HG02884 (cell line): ENCODE measurements at regions not wholly inside any gene's neighbourhood (a gene's known extent, or its start where the extent isn't known, plus 50 kb on each side); places are given as distances from the start of the nearest gene placed in this dataset.

ENCODE experiments used
- ATAC-seq: cut with Tn5 transposase; IDR thresholded peaks from one replicate; pipeline ENCODE4 v1.9.1; 2021; ENCODE audit warnings: mild to moderate bottlenecking, moderate library complexity; ENCODE audit not compliant: unreplicated experiment

- no peak for ATAC-seq
Measured at GRCh38 chr12:18207266-18207665, 54.1 kb upstream of the PIK3C2G start.

- no peak for ATAC-seq
Measured at GRCh38 chr12:18206198-18206597, 55.1 kb upstream of the PIK3C2G start.

- no peak for ATAC-seq
Measured at GRCh38 chr12:18204053-18204452, 57.3 kb upstream of the PIK3C2G start.

GRCh38 chr12:18192119-18192518, 69.2 kb upstream of the PIK3C2G start:
- no peak for ATAC-seq

GRCh38 chr12:18183141-18183540, 78.2 kb upstream of the PIK3C2G start:
- ATAC-seq = no peak

- ATAC-seq = no peak
Measured at GRCh38 chr12:18171571-18171970, 81.6 kb upstream of the RERGL start.

GRCh38 chr12:18168016-18168415, 78.0 kb upstream of the RERGL start:
- no peak for ATAC-seq

GRCh38 chr12:18165889-18166288, 75.9 kb upstream of the RERGL start:
- ATAC-seq = no peak

GRCh38 chr12:18165422-18165871, 75.5 kb upstream of the RERGL start:
- ATAC-seq = peak; percentile 95

GRCh38 chr12:18160901-18161300, 70.9 kb upstream of the RERGL start:
- no peak for ATAC-seq

GRCh38 chr12:18158774-18159557, 69.0 kb upstream of the RERGL start:
- peak; percentile 86 for ATAC-seq

GRCh38 chr12:18153826-18154225, 63.8 kb upstream of the RERGL start:
- no peak for ATAC-seq

GRCh38 chr12:18151036-18151435, 61.0 kb upstream of the RERGL start:
- ATAC-seq = no peak

- no peak for ATAC-seq
Measured at GRCh38 chr12:18148961-18149360, 59.0 kb upstream of the RERGL start.

- ATAC-seq = no peak
Measured at GRCh38 chr12:18146363-18146762, 56.4 kb upstream of the RERGL start.

GRCh38 chr12:18145924-18146323, 55.9 kb upstream of the RERGL start:
- ATAC-seq = no peak

- ATAC-seq = no peak
Measured at GRCh38 chr12:18141048-18141982, 51.3 kb upstream of the RERGL start.

- no peak for ATAC-seq
Measured at GRCh38 chr12:18139989-18140596, 50.1 kb upstream of the RERGL start.
